Neural crest cell (in vitro differentiated cells): ENCODE measurements at regions not wholly inside any gene's neighbourhood (a gene's known extent, or its start where the extent isn't known, plus 50 kb on each side); places are given as distances from the start of the nearest gene placed in this dataset.

Experiments used
- DNase-seq: peaks from one replicate; pipeline ENCODE4 v3.0.0; 2021; ENCODE audit warnings: low read depth, mixed read lengths, low spot score
- H3K27ac Mint-ChIP-seq: one replicate; pipeline ENCODE4 v1.8.0; 2021; ENCODE audit warnings: mild to moderate bottlenecking, mixed read lengths; ENCODE audit not compliant: unreplicated experiment
- H3K27me3 Mint-ChIP-seq: 2 replicates; pipeline ENCODE4 v1.8.0; 2021; ENCODE audit warnings: low read depth, mild to moderate bottlenecking, mixed read lengths
- H3K36me3 Mint-ChIP-seq: 2 replicates; pipeline ENCODE4 v1.8.0; 2021; ENCODE audit warnings: low read depth, mild to moderate bottlenecking, mixed read lengths
- H3K4me1 Mint-ChIP-seq: 2 replicates; pipeline ENCODE4 v1.8.0; 2021; ENCODE audit warnings: mixed read lengths
- H3K4me3 Mint-ChIP-seq: one replicate; pipeline ENCODE4 v1.8.0; 2021; ENCODE audit warnings: mild to moderate bottlenecking, mixed read lengths
- H3K9me3 Mint-ChIP-seq: 2 replicates; pipeline ENCODE4 v1.8.0; 2021; ENCODE audit warnings: mixed read lengths
- CTCF ChIP-seq: fragments of 200-600 bp; sonication (generic); conservative IDR thresholded peaks from 2 replicates; pipeline ENCODE4 v1.5.0; 2021; ENCODE audit warnings: antibody characterized with exemption, mild to moderate bottlenecking

GRCh38 chr11:27188696-27189095 lies 148.1 kb downstream of the BBOX1 start:
- no peak for TF ChIP-seq CTCF
- Mint-ChIP-seq H3K4me3 (no peak overlapping the region), H3K9me3 (peaks cover 4% of the 10 kb centered on the region), H3K4me1 (peaks cover 16% of the 10 kb centered on the region), H3K36me3 (peaks cover 9% of the 10 kb centered on the region), H3K27ac (no peak overlapping the region), H3K27me3 (no peaks in the 10 kb centered on the region)
- DNase-seq: no peak

GRCh38 chr11:27187848-27188621 lies 147.4 kb downstream of the BBOX1 start:
- H3K4me3 Mint-ChIP-seq: no peak overlapping the region
- H3K4me1 Mint-ChIP-seq: peaks cover 16% of the 10 kb centered on the region
- peaks cover 4% of the 10 kb centered on the region for H3K9me3 Mint-ChIP-seq
- no peaks in the 10 kb centered on the region for H3K27me3 Mint-ChIP-seq
- H3K27ac Mint-ChIP-seq: no peak overlapping the region
- no peak for DNase-seq
- TF ChIP-seq CTCF: no peak
- peaks cover 9% of the 10 kb centered on the region for H3K36me3 Mint-ChIP-seq

GRCh38 chr11:27187075-27187847 lies 146.6 kb downstream of the BBOX1 start:
- no peak for DNase-seq
- Mint-ChIP-seq H3K9me3 (peaks cover 4% of the 10 kb centered on the region), H3K4me3 (no peak overlapping the region), H3K27me3 (no peaks in the 10 kb centered on the region), H3K27ac (no peak overlapping the region), H3K36me3 (peaks cover 9% of the 10 kb centered on the region), H3K4me1 (peaks cover 16% of the 10 kb centered on the region)
- no peak for TF ChIP-seq CTCF

GRCh38 chr11:27186580-27186979 lies 146.0 kb downstream of the BBOX1 start:
- Mint-ChIP-seq H3K36me3 (peaks cover 9% of the 10 kb centered on the region), H3K4me1 (peaks cover 16% of the 10 kb centered on the region), H3K9me3 (peaks cover 4% of the 10 kb centered on the region), H3K4me3 (no peak overlapping the region), H3K27ac (no peak overlapping the region), H3K27me3 (no peaks in the 10 kb centered on the region)
- no peak for DNase-seq
- TF ChIP-seq CTCF: no peak

- Mint-ChIP-seq H3K9me3 (peaks cover 4% of the 10 kb centered on the region), H3K36me3 (peaks cover 9% of the 10 kb centered on the region), H3K4me3 (no peak overlapping the region), H3K27me3 (no peaks in the 10 kb centered on the region), H3K4me1 (peaks cover 16% of the 10 kb centered on the region), H3K27ac (no peak overlapping the region)
- DNase-seq: no peak
- no peak for TF ChIP-seq CTCF
Measured at GRCh38 chr11:27184458-27185312, 144.1 kb downstream of the BBOX1 start.
